ENCODE measurements at regions not wholly inside any gene's neighbourhood (a gene's known extent, or its start where the extent isn't known, plus 50 kb on each side); places are given as distances from the start of the nearest gene placed in this dataset.
A peak's percentile ranks its signal among the peaks of the same experiment; 100 is the strongest.

GRCh38 chr15:36330598-36330997 lies 248.8 kb upstream of the CDIN1 start:
- H3K9ac ChIP-seq (ENCODE audit: low read length) = no peak overlapping the region
- H3K36me3 ChIP-seq (ENCODE audit: insufficient read depth, low read length) = no peaks in the 10 kb centered on the region
- no peaks in the 10 kb centered on the region for H4K20me1 ChIP-seq (ENCODE audit: insufficient read depth, low read length)
- H3K27ac ChIP-seq (ENCODE audit: low read depth, low read length) = no peak overlapping the region
- H3K9me3 ChIP-seq (ENCODE audit: insufficient read depth, low read depth, low read length) = no peaks in the 10 kb centered on the region
- DNase-seq (ENCODE audit: low read depth) (no peak), FAIRE-seq (no peak)
- Mint-ChIP-seq H3K4me1 (ENCODE audit: low read depth, unreplicated experiment) (peaks cover 30% of the 10 kb centered on the region), H3K27ac (ENCODE audit: unreplicated experiment) (no peak overlapping the region), H3K4me3 (ENCODE audit: unreplicated experiment) (no peak overlapping the region), H3K36me3 (ENCODE audit: low read depth, unreplicated experiment) (no peaks in the 10 kb centered on the region), H3K9me3 (ENCODE audit: unreplicated experiment) (no peaks in the 10 kb centered on the region), H3K27me3 (ENCODE audit: low read depth, unreplicated experiment) (no peaks in the 10 kb centered on the region)
- H3K4me3 ChIP-seq (ENCODE audit: insufficient read depth, low read depth, low read length) = no peak overlapping the region
- peaks cover 7% of the 10 kb centered on the region for H3K4me1 ChIP-seq (ENCODE audit: insufficient read depth, low read length)
- TF ChIP-seq CTCF (IDR thresholded peaks at IDR 0.05; ENCODE audit: insufficient read depth, low read depth, low read length) (no peak), EZH2 (IDR thresholded peaks at IDR 0.05; ENCODE audit: insufficient read depth, low read length) (no peak)
- H3K4me2 ChIP-seq (ENCODE audit: low read length) = no peak overlapping the region
- H3K27me3 ChIP-seq (ENCODE audit: insufficient read depth, low read length) = no peaks in the 10 kb centered on the region
- H2AFZ ChIP-seq (ENCODE audit: low read depth, low read length) = no peak overlapping the region
- H3K79me2 ChIP-seq (ENCODE audit: insufficient read depth, low read length) = no peaks in the 10 kb centered on the region

GRCh38 chr15:36331531-36332275 lies 247.7 kb upstream of the CDIN1 start:
- Histone ChIP-seq H3K4me1 (ENCODE audit: insufficient read depth, low read length) (peaks cover 7% of the 10 kb centered on the region), H3K36me3 (ENCODE audit: insufficient read depth, low read length) (no peaks in the 10 kb centered on the region), H3K79me2 (ENCODE audit: insufficient read depth, low read length) (no peaks in the 10 kb centered on the region), H3K27ac (ENCODE audit: low read depth, low read length) (no peak overlapping the region), H3K9me3 (ENCODE audit: insufficient read depth, low read depth, low read length) (no peaks in the 10 kb centered on the region), H3K9ac (ENCODE audit: low read length) (no peak overlapping the region), H3K4me2 (ENCODE audit: low read length) (peak overlapping the region; percentile 43), H3K4me3 (ENCODE audit: insufficient read depth, low read depth, low read length) (no peak overlapping the region), H4K20me1 (ENCODE audit: insufficient read depth, low read length) (no peaks in the 10 kb centered on the region), H3K27me3 (ENCODE audit: insufficient read depth, low read length) (no peaks in the 10 kb centered on the region), H2AFZ (ENCODE audit: low read depth, low read length) (no peak overlapping the region)
- no peaks in the 10 kb centered on the region for H3K27me3 Mint-ChIP-seq (ENCODE audit: low read depth, unreplicated experiment)
- TF ChIP-seq EZH2 (IDR thresholded peaks at IDR 0.05; ENCODE audit: insufficient read depth, low read length) = no peak
- no peak for TF ChIP-seq CTCF (IDR thresholded peaks at IDR 0.05; ENCODE audit: insufficient read depth, low read depth, low read length)
- H3K27ac Mint-ChIP-seq (ENCODE audit: unreplicated experiment) = peak overlapping the region; percentile 94
- FAIRE-seq (no peak), DNase-seq (ENCODE audit: low read depth) (peak; percentile 26)
- H3K4me3 Mint-ChIP-seq (ENCODE audit: unreplicated experiment) = no peak overlapping the region
- H3K4me1 Mint-ChIP-seq (ENCODE audit: low read depth, unreplicated experiment) = peaks cover 30% of the 10 kb centered on the region
- no peaks in the 10 kb centered on the region for H3K9me3 Mint-ChIP-seq (ENCODE audit: unreplicated experiment)
- H3K36me3 Mint-ChIP-seq (ENCODE audit: low read depth, unreplicated experiment) = no peaks in the 10 kb centered on the region

- Mint-ChIP-seq H3K4me1 (ENCODE audit: low read depth, unreplicated experiment) (peaks cover 30% of the 10 kb centered on the region), H3K36me3 (ENCODE audit: low read depth, unreplicated experiment) (no peaks in the 10 kb centered on the region), H3K4me3 (ENCODE audit: unreplicated experiment) (no peak overlapping the region), H3K27ac (ENCODE audit: unreplicated experiment) (peak overlapping the region; percentile 94), H3K9me3 (ENCODE audit: unreplicated experiment) (no peaks in the 10 kb centered on the region), H3K27me3 (ENCODE audit: low read depth, unreplicated experiment) (no peaks in the 10 kb centered on the region)
- TF ChIP-seq CTCF (IDR thresholded peaks at IDR 0.05; ENCODE audit: insufficient read depth, low read depth, low read length) (no peak), EZH2 (IDR thresholded peaks at IDR 0.05; ENCODE audit: insufficient read depth, low read length) (no peak)
- Histone ChIP-seq H3K79me2 (ENCODE audit: insufficient read depth, low read length) (no peaks in the 10 kb centered on the region), H3K27me3 (ENCODE audit: insufficient read depth, low read length) (no peaks in the 10 kb centered on the region), H3K4me3 (ENCODE audit: insufficient read depth, low read depth, low read length) (no peak overlapping the region), H3K9ac (ENCODE audit: low read length) (no peak overlapping the region), H3K4me1 (ENCODE audit: insufficient read depth, low read length) (peaks cover 7% of the 10 kb centered on the region), H3K27ac (ENCODE audit: low read depth, low read length) (no peak overlapping the region), H2AFZ (ENCODE audit: low read depth, low read length) (no peak overlapping the region), H4K20me1 (ENCODE audit: insufficient read depth, low read length) (no peaks in the 10 kb centered on the region), H3K9me3 (ENCODE audit: insufficient read depth, low read depth, low read length) (no peaks in the 10 kb centered on the region), H3K36me3 (ENCODE audit: insufficient read depth, low read length) (no peaks in the 10 kb centered on the region), H3K4me2 (ENCODE audit: low read length) (no peak overlapping the region)
- DNase-seq (ENCODE audit: low read depth) (peak; percentile 59), FAIRE-seq (peak; percentile 17)
Measured at GRCh38 chr15:36332301-36332700, 247.1 kb upstream of the CDIN1 start.

Data from astrocyte (in vitro differentiated cells and primary cell).